ENCODE measurements at regions not wholly inside any gene's neighbourhood (a gene's known extent, or its start where the extent isn't known, plus 50 kb on each side); places are given as distances from the start of the nearest gene placed in this dataset.

DNA sequence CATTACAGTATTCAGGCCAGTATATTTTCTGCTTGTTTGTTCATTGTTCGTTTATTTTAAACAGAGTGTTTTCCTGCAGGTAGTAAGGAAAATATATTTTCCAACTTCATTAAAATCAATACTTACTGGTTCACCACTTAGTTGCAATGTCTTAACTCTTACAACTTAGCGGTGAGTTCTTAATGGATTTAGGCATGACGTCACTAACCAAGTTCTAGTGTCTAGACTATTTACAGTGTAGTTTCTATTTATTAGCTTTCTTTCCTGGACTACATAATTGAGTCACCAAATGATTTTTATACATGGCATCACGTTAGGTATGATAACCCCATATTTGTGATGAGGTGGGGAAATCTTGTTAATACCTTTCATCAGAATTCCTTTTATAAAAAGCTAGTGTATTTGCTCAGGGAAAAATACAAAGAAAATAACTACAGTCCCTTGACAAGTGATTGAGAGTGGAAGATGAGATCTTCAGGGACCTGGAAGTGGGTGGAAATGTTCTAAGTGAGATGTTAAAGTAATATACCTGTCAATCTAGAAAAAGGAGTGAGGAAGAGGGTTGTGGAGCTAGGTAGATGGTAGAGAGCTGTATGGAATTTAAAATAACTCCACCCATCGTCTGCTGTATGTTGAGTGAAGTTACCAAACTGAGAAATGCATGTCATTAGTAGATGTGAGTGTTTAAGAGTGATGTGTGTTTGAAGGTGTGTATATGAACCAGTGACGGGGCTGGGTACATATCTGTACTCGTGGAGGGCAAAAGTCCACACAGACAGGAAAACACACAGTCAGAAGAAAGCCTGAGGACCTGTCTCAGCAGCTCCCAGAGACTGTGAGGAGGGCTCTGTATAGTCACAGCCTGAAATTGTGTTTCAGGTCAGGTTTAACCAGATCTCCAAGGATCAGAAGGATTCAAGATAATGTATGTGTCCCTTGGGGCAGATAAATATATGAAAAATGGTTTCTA lies 197.6 kb upstream of the ADAMTS5 start:
- TF ChIP-seq CTCF (IDR thresholded peaks at IDR 0.05), result no peak
- Mint-ChIP-seq H3K9me3 (no peaks in the 10 kb centered on the region), H3K27me3 (ENCODE audit: low read depth, poor library complexity) (no peaks in the 10 kb centered on the region), H3K4me3 (no peak overlapping the region), H3K27ac (no peak overlapping the region), H3K4me1 (peaks cover 12% of the 10 kb centered on the region), H3K36me3 (ENCODE audit: low read depth) (no peaks in the 10 kb centered on the region)
- no peak for DNase-seq

DNA sequence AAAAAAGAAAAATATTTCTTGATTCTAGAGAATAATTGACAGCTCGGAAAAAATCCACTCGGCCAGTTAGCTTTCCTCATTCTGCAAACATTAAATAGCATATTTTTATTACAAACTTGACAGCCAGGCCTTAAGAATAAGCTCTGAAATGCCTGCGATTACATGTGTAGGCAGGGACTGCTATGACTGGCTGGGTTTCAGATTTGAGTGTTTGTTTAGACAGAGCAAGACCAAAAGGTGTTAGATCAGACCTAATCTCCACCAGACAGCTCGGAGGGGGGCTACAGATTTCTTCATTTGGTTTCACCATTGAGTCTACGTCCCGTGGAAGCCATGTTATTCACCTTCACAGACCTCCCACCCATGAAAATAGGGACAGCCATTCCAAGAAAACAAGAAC lies 192.1 kb upstream of the ADAMTS5 start:
- no peak for DNase-seq
- H3K4me3 Mint-ChIP-seq, result no peak overlapping the region
- peaks cover 10% of the 10 kb centered on the region for H3K4me1 Mint-ChIP-seq
- no peaks in the 10 kb centered on the region for H3K27me3 Mint-ChIP-seq (ENCODE audit: low read depth, poor library complexity)
- TF ChIP-seq CTCF (IDR thresholded peaks at IDR 0.05), result no peak
- no peaks in the 10 kb centered on the region for H3K9me3 Mint-ChIP-seq
- no peak overlapping the region for H3K27ac Mint-ChIP-seq
- no peaks in the 10 kb centered on the region for H3K36me3 Mint-ChIP-seq (ENCODE audit: low read depth)

- TF ChIP-seq CTCF (IDR thresholded peaks at IDR 0.05), result no peak
Measured at GRCh38 chr21:27157097-27157496, 190.2 kb upstream of the ADAMTS5 start.

GRCh38 chr21:27156666-27157065 lies 189.8 kb upstream of the ADAMTS5 start:
- Mint-ChIP-seq H3K4me1 (peaks cover 9% of the 10 kb centered on the region), H3K27ac (no peak overlapping the region), H3K36me3 (ENCODE audit: low read depth) (no peaks in the 10 kb centered on the region), H3K9me3 (no peaks in the 10 kb centered on the region), H3K27me3 (ENCODE audit: low read depth, poor library complexity) (no peaks in the 10 kb centered on the region), H3K4me3 (no peak overlapping the region)
- TF ChIP-seq CTCF (IDR thresholded peaks at IDR 0.05), result no peak
- no peak for DNase-seq

More at GRCh38 chr21:27157097-27157496, 190.2 kb upstream of the ADAMTS5 start:
- no peaks in the 10 kb centered on the region for H3K36me3 Mint-ChIP-seq (ENCODE audit: low read depth)
- H3K9me3 Mint-ChIP-seq, result no peaks in the 10 kb centered on the region
- H3K4me1 Mint-ChIP-seq, result peaks cover 7% of the 10 kb centered on the region
- no peak overlapping the region for H3K4me3 Mint-ChIP-seq
- no peak overlapping the region for H3K27ac Mint-ChIP-seq
- DNase-seq, result no peak
- H3K27me3 Mint-ChIP-seq (ENCODE audit: low read depth, poor library complexity), result no peaks in the 10 kb centered on the region

DNA sequence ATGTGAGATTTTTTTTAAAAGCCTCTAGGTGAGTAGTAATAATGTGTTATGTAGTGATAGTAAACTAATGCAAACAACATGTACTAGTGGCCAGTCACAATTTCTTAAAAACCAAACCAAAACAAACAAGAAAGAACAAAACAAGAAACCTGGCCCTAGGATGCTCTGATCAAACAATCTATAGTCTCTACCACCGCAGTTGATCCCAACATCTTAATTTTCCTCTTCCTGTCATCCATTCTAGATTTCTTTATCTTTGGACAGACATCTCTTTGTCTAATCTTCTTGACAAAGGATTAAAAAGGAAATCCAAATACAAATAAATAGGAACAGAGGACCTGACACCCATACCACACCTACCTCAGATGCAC lies 188.2 kb upstream of the ADAMTS5 start:
- DNase-seq, result no peak
- H3K27ac Mint-ChIP-seq, result no peak overlapping the region
- H3K36me3 Mint-ChIP-seq (ENCODE audit: low read depth), result no peaks in the 10 kb centered on the region
- no peaks in the 10 kb centered on the region for H3K9me3 Mint-ChIP-seq
- peaks cover 24% of the 10 kb centered on the region for H3K4me1 Mint-ChIP-seq
- no peaks in the 10 kb centered on the region for H3K27me3 Mint-ChIP-seq (ENCODE audit: low read depth, poor library complexity)
- H3K4me3 Mint-ChIP-seq, result no peak overlapping the region
- no peak for TF ChIP-seq CTCF (IDR thresholded peaks at IDR 0.05)

Data from nephron progenitor cell (in vitro differentiated cells).